Loucy (cell line): ENCODE measurements at regions not wholly inside any gene's neighbourhood (a gene's known extent, or its start where the extent isn't known, plus 50 kb on each side); places are given as distances from the start of the nearest gene placed in this dataset.

Source experiments
- EZH2phosphoT487 ChIP-seq: fragments of 200-600 bp; IDR thresholded peaks from 2 replicates; pipeline ENCODE4 v1.6.1; 2018; ENCODE audit warnings: antibody characterized with exemption, mild to moderate bottlenecking, moderate library complexity, borderline replicate concordance
- TF ChIP-seq, protein P1 (sequence below): fragments of 200-600 bp; sonication (generic); conservative IDR thresholded peaks from 2 replicates; pipeline ENCODE4 v1.5.1; 2014; ENCODE audit warnings: mild to moderate bottlenecking, antibody characterized with exemption, low read length

DNA sequence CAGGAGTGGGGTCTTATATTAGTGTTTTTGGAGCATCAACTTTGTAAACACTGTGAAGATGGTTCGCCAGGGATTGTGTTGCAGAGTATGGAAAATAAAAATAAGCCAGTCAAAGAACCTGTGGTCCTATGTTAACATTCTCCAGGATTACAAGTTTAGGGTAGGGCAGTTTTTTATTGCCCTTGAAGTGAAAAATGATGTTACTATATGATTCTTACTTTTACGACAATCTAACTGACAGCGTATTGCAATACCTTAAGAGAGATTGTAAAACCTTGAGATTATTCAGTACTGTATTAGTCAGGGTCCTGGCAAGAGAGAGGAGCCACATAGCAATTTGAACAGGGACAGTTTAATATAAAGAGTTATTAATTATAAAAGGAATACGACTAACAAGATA, 144.7 kb upstream of the ZNF608 start:
- TF ChIP-seq, protein P1, sequence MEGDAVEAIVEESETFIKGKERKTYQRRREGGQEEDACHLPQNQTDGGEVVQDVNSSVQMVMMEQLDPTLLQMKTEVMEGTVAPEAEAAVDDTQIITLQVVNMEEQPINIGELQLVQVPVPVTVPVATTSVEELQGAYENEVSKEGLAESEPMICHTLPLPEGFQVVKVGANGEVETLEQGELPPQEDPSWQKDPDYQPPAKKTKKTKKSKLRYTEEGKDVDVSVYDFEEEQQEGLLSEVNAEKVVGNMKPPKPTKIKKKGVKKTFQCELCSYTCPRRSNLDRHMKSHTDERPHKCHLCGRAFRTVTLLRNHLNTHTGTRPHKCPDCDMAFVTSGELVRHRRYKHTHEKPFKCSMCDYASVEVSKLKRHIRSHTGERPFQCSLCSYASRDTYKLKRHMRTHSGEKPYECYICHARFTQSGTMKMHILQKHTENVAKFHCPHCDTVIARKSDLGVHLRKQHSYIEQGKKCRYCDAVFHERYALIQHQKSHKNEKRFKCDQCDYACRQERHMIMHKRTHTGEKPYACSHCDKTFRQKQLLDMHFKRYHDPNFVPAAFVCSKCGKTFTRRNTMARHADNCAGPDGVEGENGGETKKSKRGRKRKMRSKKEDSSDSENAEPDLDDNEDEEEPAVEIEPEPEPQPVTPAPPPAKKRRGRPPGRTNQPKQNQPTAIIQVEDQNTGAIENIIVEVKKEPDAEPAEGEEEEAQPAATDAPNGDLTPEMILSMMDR: no peak
- no peak for TF ChIP-seq EZH2phosphoT487
